SIG-M5 treated with dmso at 0.1 percent for 504 hours (cell line): ENCODE measurements at regions not wholly inside any gene's neighbourhood (a gene's known extent, or its start where the extent isn't known, plus 50 kb on each side); places are given as distances from the start of the nearest gene placed in this dataset.

ENCODE experiments used
- DNase-seq: peaks from one replicate; lab custom pipeline; 2025; ENCODE audit not compliant: unreplicated experiment; lab: John Stamatoyannopoulos, UW

DNA sequence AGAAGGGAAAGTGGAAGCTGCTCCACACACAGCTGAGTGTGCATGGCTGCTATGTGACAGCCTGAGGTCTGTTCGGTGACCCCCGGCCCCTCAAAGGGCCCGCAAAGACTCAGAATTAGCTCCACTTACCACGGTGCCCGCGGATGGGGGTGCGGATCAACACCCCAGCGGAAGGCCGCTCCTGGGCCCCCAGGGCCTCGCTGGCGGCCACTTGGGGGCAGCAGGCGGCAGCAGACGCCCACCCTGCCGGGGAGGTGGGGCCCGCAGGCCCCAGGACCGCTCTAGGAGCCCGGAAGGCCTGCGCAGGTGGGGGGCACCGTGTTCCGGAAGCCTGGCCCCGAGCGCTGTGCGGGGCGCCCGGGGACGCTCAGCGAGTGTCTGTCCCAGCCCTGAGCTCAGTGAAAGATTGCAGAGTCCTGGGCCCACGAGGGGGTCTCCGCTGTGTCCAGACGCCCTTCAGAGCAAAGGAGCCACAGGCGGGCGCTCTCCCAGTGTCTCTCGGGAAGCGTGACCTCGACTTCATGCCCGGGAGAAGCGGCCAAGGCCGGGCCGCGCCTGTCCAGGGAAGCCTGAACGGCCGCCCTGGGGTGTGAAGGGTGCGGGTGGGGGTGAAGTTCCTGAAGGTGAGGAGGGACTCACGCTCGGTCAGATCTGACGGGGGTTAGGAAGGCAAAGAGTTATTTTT lies 118.7 kb downstream of the VAPA start:
- DNase-seq, result no peak

DNA sequence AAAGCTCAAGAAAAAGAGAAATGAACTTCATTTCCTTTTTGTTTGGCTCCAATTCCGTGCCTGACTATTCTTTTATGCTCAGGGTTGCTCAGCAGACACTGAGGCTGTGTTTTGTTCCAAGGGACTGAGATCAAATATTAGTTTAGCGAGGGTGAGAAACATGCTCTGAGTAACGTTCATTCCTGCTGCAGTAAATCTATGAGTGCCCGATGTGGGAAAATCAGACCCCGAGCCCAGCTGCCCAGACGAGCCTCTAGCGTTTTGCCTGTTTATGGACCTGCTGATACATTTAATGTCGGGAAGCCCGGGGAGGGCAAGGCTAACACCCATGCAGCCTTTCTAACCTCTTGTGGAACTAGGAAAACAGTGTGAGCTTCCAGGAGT lies 119.2 kb downstream of the VAPA start:
- DNase-seq, result no peak

DNA sequence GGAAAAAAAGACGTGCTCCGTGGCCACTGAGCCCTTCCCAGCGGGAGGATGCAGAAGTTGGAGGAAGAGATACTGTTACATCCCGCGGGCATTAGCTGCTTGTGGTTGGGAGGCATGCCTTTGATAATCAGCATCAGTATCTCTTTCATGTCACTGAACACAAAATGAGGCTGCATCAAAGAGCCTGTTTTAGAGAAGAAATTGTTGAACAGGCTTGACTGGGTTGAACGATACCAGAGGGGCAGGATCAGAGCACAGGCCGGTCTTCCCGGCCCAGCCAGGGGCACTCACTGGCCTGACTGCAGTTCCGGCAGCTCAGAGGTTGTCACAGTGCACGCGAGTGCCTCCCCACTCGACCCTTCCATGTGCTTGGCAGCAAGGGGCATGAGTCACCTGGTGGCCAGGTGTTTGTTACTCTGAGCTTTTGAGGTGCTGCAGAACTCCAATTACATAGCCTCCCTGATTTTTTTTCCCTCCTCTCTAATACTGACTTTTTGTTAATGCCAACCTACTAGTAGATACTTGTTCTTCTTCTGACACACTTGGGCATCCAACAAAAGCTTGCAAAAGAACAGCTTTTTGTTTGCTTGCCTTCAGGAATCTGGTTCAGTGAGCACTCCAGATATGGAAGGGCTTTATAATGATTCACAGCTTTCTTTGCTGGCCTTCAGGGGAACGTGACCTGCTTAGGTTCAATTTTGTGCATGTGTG lies 121.6 kb downstream of the VAPA start:
- no peak for DNase-seq

DNA sequence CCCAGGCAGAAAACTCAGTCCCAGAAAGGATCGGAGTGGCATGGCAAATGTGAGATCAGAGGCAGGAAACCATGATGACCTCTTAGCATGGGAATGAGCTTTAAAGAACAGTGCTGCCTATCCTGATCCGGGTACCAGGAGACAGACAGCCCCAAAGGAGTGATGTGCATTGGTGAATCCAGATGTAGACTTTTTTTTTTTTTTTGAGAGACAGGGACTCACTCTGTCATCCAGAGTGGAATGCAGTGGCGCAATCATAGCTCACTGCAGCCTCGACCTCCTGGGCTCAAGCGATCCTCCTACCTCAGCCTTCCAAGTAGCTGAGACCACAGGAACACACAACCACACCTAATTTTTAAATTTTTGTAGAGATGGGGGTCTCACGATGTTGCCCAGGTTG lies 122.7 kb downstream of the VAPA start:
- DNase-seq, result no peak

DNA sequence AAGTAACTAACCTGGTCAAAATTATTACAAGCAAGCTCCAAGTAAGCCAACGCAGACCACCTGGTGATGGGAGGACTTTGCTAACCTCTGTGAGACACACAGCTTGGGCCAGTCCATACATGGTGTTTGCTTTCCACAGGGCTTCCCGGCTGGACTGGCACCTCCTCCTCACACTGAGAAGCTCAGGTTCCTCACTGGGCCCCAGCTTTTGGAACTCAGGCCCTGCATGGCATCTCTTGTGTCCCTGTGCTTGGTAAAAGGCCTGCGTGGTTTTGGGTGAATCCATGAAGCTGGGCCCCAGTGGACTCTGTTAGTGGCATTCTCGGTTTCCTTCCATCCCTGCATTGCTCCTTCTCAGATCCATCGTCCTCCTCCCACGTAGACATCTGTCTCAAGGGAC lies 123.4 kb downstream of the VAPA start:
- DNase-seq, result no peak

DNA sequence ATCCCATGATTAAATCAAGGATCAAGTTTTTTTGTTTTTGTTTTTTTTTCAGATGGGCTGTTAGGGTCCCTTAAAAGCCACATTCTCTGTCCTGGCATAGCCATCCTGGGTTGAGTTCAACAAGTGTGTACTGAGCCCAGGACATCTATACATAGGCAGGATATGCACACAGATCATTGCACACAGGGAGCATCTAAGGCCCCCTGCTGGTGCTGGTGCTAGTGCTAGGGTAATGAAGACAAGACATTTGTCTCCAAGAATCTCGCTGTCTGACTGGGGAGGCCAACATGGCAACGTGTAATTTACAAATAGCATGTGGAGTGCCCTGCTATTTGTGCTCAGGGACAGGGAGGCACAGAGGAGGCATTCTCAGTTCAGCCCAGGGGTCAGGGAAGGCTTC lies 124.5 kb downstream of the VAPA start:
- DNase-seq, result peak; percentile 3

DNA sequence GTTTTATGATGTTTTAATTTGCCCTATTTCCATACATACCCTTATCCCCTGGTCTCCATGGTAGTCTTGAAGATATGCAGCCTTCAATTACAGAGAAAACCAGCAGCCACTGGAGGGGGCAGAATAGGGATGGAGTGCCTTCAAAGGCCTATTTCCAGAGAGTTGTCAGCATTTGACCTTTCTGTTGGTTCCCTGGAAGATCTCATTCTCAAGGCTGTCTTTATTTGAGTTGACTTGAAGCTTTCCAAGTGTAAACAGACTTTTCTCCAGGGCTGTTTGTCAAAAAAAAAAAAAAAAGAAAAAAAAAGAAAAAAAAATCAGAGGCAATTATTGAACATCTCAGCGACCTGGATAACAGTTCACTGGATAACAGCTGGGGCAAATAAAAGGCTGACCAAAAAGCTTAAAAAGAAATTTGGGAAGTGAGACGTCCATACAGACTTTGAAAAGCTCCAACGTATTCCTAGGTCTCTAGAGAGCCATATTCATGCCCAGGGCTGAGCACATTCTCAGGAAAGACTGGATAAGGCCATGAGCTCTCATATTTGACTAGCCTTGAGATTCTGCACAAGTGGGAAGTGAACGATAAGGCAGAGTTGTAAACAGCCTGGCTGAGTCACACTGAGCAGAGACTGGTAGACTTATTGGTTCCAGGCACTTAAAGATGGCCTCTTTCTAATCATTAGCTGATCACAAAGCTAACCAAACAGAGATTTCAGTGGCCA lies 126.6 kb downstream of the VAPA start:
- DNase-seq, result no peak

DNA sequence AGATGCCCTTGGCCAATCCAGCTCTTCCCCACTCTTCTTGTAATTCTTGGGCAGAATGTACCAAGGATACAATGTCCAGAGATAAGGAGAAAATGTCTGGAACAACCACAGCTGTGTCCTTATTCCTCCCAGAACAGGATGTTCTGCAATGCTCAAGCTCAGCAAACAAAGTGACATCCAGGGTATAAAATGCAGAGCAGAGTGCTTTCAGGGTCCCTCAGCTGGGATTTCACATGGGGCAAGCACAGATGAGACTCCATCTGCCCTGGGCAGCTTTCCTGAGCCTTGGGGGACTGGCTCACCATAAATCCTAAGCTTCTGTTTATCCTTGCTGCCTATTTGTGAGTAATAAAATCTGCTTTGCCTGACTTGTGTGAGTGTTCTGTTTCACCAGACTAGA lies 127.4 kb downstream of the VAPA start:
- no peak for DNase-seq

DNA sequence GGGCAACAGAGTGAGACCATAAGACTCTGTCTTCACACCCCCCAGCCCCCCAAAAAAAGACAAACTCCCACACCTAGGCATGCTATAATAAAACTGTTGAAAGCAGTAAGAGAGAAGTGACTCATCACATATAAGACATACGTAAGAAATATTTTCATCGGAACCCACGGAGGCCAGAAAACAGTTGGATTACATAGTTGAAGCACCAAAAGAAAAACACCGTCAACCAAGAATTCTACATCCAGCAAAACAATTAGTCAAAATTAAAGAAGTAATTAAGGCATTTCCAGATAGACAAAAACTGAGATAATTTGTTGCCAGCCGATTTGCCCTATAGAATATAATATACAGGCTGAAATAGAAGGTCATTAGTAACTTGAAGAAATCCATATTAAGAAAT lies 128.7 kb downstream of the VAPA start:
- no peak for DNase-seq

DNA sequence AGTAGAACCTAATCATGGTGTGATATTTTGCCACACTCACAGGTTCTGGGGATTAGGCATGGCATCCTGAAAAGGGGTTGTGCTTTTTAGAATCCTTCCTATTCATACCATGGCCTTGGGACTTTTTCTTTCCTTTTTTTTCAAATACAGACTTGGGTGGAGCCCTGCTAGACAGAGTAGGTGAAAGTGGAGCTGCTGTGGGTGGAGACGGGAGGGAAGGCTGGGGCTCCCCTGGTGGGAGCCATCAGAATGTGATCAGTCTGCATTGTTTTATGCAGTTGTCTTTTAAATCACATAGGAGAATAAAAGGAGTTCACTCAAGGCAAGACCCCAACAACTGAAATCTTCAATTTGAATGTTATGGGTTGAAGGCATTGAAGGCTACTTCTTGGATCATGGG lies 130.2 kb downstream of the VAPA start:
- DNase-seq, result no peak

DNA sequence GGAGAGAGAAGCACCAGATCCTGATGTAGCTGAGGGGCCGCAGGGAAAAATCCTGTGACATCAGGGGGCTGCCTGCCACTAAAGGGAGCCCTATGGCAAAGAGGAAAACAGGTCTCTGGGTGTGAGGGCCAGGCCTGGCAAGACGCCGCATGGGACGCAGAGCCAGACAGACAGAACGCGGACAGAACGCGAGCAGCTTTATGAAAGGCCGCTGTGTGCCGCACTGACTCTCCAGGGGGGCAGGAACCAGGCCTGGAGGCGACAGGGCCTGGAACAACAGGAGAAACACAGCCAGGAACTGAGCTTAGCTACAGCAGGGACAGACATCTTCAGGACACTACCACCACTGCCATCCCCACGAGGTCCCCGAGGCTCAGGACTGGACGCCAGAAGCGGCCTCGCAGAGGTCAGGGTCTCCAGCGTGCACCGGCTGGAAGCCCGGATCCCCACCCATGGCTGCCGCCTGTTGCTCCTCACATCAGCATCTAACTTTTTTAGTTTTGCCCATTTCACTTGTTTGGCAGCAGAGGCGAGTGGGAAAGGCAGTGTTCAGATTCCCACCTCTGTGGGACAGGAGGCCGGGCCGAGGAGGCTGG lies 131.6 kb downstream of the VAPA start:
- DNase-seq, result no peak

DNA sequence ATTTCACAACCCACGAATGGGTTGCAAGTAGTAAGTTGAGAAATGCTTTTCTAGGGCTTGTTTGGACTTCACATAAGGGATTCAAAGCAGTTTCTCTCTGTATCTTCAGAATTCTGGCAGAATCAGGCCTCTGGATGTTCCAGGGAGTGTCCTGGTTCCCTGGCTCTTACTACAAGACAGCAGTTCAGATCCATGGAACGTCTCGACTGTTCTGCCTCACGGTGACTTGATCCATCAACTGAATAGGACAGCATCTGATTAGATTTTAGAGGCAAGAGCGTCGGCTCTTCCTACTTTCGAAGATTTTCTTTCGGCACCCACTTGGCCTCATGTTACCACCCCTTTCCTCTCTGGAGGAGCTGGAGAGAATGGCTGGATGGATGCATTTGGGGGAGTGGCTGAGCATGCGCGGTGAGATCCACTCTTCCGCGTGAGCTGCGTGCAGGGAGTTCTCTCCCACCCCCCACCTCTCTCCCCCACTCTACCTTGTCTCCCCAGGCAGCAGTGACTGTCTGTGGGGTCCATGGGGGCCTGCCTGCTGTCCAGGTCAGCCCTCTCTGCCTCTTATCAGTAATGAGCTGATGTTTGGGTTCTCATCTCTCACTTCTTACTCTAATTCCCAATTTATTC lies 132.5 kb downstream of the VAPA start:
- no peak for DNase-seq

DNA sequence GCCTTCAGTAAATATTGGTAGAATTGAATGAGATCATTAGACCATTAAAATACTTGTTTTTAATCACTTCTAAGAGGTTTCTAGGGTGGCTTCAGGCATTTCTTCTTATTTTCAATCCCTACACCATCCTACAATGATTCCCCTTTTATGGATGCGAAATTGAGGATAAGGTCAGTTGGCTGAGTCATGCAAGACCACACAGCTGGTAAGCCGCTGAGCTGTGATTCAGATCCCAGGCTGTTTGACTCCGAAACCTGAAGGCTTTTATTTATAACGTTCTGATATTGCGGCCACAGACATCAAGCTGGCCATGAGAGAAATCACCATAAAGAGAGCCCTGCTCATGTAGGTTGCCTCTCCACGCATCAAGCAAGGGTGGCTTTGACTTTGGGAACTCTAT lies 133.4 kb downstream of the VAPA start:
- no peak for DNase-seq

DNA sequence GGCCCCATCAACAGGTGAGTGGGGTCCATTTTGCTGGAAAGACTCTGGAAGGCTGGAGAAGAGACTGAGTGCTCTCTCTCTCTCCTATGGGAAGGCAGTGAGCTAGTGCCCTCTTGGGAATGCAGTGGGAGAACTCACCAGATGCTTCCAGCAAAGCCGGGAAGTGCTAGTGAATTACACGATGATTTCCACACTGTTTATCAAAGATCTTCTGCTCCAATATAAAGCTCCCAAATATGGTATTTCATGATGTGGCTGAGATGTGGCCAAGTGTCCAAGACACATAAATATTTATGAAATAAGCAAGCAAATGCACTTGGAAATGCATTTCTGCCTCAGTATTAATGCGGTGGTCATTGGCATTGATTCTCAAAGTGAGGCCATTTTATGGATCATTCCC lies 135.9 kb downstream of the VAPA start:
- DNase-seq, result no peak

DNA sequence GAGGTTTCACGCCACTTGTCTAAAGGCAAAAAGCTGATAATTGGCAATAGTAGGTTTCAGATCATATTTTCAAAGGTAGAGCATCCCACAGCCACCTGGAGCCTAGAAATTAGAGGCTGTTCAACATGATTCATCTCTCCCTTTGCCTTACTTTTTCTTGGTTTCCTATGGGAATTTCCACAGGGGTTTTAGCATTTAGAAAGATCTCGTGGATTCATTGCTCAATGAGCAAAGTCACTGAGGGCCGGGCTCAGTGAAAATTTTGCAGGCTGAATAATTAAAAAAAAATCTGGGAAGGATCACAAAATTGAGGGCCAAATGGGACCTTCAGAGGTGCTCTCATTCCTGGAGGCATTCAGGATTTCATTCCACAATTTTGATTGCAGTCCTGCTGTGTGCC lies 137.1 kb downstream of the VAPA start:
- no peak for DNase-seq

DNA sequence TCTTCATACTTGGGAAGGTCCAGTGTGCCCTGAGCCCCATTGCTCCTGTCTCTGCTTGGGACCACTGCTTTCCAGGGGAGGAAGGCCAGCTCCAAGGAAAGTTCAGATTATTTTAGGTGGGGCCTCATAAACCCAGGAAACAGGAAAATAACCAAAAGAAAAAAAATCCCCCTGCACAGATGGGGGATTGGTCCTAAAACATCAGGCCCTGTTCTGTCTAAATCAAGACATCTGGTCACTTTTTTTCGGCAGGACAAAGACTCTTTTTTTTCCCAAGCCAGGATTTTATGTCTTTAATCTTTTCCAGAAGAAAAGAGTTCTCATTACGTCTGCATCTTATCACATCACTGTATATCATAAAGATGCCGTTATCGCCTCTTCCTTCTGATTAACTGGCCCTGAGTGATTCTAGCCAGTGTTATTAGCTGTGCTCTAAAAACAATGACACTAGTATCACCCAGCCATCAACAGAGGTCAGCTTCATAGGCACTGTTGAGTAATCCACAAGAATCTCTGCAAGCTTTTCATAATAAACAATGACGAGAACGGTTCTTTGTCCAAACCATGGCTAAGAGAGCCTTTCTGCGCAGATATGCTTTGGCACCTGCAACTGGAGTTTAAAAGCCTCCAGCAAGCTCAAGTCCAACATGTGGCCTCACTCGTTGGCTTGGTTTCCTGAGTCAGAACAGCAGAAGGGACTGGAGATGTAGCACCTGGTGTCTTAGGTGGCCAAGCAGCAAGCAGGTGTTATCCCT lies 138.2 kb downstream of the VAPA start:
- no peak for DNase-seq

DNA sequence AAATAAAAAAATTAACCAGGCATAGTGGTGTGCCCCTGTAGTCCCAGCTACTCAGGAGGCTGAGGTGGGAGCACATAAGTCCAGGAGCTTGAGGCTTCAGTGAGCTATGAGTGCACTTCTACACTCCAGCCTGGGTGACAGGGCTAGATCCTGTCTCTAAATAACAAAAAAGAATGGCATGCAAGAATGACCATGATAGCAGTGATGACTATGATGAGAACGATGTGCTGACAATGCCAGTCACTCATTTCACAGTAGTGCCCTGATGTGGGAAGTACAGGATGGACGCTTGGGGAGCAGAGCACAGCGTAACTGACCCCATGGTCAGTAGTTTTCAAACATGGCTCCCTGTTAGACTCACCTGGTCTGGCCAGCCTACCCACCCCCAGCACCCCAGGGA lies 139.1 kb downstream of the VAPA start:
- DNase-seq, result no peak

DNA sequence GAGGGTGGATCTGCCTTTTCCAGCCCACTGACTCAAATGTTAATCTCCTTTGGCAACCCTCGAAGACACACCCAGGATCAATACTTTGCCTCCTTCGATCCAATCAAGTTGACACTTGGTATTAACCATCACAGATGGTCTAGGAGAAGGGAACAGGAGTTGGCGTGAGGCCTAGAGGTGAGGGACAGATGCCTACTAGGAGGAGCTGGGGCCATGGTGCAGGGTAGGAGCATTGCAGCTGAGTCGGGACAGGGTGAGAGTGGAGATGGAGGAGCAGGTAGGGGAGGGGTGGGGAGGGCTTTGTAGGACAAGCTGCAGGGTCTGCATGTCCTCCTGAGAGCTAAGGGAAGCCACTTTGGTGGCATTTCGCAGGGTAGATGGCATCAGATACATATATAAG lies 140.0 kb downstream of the VAPA start:
- no peak for DNase-seq

DNA sequence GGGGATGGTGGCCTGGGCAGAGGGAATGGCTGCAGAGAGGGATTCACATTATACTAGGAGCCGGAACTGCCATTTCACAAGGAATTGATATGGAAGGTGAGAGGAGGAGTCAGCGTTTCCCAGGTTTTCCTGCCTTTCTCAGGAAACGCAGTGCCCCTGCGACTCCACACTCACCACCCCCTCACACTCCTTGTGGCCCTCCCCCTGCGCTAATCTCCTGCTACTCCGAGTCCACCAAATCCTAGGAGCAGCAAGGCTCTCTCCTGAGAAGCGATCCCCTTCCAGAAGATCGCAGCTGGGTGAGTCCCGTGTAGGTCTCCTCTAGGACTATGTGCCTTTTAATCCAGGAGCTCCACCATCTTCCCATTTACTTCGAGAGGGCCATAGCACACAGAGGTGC lies 140.6 kb downstream of the VAPA start:
- DNase-seq, result no peak

DNA sequence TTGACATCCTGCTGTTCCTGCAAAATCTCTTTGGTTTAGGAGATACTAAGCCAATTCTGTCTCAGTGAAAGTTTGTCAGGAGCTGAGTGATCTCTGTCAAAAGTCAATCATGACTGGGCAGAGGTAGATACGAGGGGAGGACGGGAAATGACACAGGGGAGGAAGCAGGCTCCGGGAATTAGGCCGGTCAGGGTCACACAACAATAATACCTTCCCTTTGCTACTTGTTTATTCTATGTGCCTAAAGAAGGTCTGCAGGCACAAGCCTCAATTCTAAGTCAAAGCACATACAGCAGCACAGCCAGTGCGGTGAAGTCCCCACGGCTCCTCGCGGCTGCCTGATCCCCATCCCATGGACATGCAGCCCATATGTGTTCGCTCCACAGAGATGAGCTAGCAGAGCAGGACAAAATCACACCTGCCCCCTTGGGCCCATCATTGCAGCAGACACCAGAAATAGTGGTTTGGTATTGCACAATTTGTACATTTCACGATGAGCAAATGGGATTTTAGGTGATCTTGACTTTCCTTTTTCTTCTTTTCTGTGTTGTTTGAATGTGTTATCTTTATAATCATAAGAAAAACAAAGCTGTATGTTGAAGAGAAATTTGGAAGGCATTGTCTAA lies 141.4 kb downstream of the VAPA start:
- peak; percentile 18 for DNase-seq
